Psoas muscle (tissue), 7 donors: ENCODE measurements at regions not wholly inside any gene's neighbourhood (a gene's known extent, or its start where the extent isn't known, plus 50 kb on each side); places are given as distances from the start of the nearest gene placed in this dataset.

Experiments
- ATAC-seq, 4 donors: fragments of 200-7000 bp; cut with Tn5 transposase; one replicate each; pipeline ENCODE4 v1.9.1; 2020; ENCODE audit warnings: moderate library complexity in 3 of 4, mild to moderate bottlenecking in 2 of 4
- DNase-seq, 2 donors: peaks; one replicate each; pipeline ENCODE4 v3.0.0-alpha.2; 2020
- H3K27ac ChIP-seq: fragments of 200-600 bp; one replicate; pipeline ENCODE4 v1.8.0; 2022
- H3K27me3 ChIP-seq, 3 donors: fragments of 200-600 bp in 1 of 3; one replicate each; pipeline versions ENCODE4 v1.6.1 to v1.8.0; 2013 to 2022; ENCODE audit warnings: low read length in 2 of 3, mild to moderate bottlenecking in 2 of 3, moderate library complexity in 1 of 3; ENCODE audit not compliant: insufficient read depth in 3 of 3
- H3K36me3 ChIP-seq, 2 donors: fragments of 200-600 bp in 1 of 2; one replicate each; pipeline versions ENCODE4 v1.6.1 to v1.8.0; 2013 to 2022; ENCODE audit warnings: low read depth in 1 of 2, mild to moderate bottlenecking in 1 of 2, moderate library complexity in 1 of 2; ENCODE audit not compliant: insufficient read depth in 1 of 2
- H3K4me1 ChIP-seq: fragments of 200-600 bp; one replicate; pipeline ENCODE4 v1.8.0; 2022
- H3K4me3 ChIP-seq: fragments of 200-600 bp; one replicate; pipeline ENCODE4 v1.8.0; 2022; ENCODE audit warnings: mild to moderate bottlenecking
- H3K9me3 ChIP-seq: fragments of 200-600 bp; one replicate; pipeline ENCODE4 v1.8.0; 2022
- CTCF ChIP-seq: fragments of 200-600 bp; IDR thresholded peaks from one replicate; pipeline ENCODE4 v1.8.0; 2022; ENCODE audit warnings: antibody characterized with exemption
- WGBS, 3 donors: extraction: QIAGEN DNeasy Blood & Tissue Kit; methylation state at CpG; one replicate each; pipeline versions ENCODE4 v1.1.6 to v1.1.7; 2013; 5-methylcytosine and 5-hydroxymethylcytosine counted together
- intact Hi-C, 2 donors: fragments of 100-400 bp; cut with DNase I; formaldehyde crosslinking; loops; one replicate each; pipeline versions ENCODE4 v1.11.0 to v1.14.2; 2022
- donor health status: healthy with polysubstance abuse.
- donor health status: DM: no; HTN: no; CAD: no; lungs with moderate emphysema.
- donor health status: Bipolar disorder and iron deficiency.
- donor health status: healthy.
- donor health status: DM: yes; HTN: yes; CAD: no.
- donor health status: DM: no; HTN: no; CAD: no.
- donor health status: DM: yes; HTN: yes; CAD: no.

GRCh38 chr5:45800331-45800730, 104.2 kb upstream of the HCN1 start:
- no peak overlapping the region for H3K4me3 ChIP-seq
- no peak overlapping the region for H3K27ac ChIP-seq
- DNase-seq (no peak), ATAC-seq (no peak)
- intact Hi-C loops: no loop called here
- H3K9me3 ChIP-seq: peaks cover 11% of the 10 kb centered on the region
- 53 to 70% (median 61%) methylated on average over 2 of the region's 2 CpGs for WGBS, 3 donors
- no peaks in the 10 kb centered on the region for H3K36me3 ChIP-seq
- H3K27me3 ChIP-seq: no peaks in the 10 kb centered on the region
- H3K4me1 ChIP-seq: no peaks in the 10 kb centered on the region
- no peak for TF ChIP-seq CTCF

- no peaks in the 10 kb centered on the region for H3K27me3 ChIP-seq
- H3K9me3 ChIP-seq: peaks cover 11% of the 10 kb centered on the region
- DNase-seq (no peak), ATAC-seq (no peak)
- no peak overlapping the region for H3K27ac ChIP-seq
- WGBS, 3 donors: 48 to 75% (median 64%) methylated on average over 1 of the region's 1 CpG
- intact Hi-C loops: no loop called here
- no peaks in the 10 kb centered on the region for H3K4me1 ChIP-seq
- no peak overlapping the region for H3K4me3 ChIP-seq
- no peak for TF ChIP-seq CTCF
- no peaks in the 10 kb centered on the region for H3K36me3 ChIP-seq
Observed at GRCh38 chr5:45799388-45799787, 103.2 kb upstream of the HCN1 start.

GRCh38 chr5:45796959-45797553, 100.9 kb upstream of the HCN1 start:
- H3K9me3 ChIP-seq: peaks cover 7% of the 10 kb centered on the region
- no peak for DNase-seq
- no peaks in the 10 kb centered on the region for H3K27me3 ChIP-seq
- H3K4me1 ChIP-seq: no peaks in the 10 kb centered on the region
- H3K36me3 ChIP-seq: no peaks in the 10 kb centered on the region
- no peak for TF ChIP-seq CTCF
- H3K27ac ChIP-seq: no peak overlapping the region
- ATAC-seq: no peak
- H3K4me3 ChIP-seq: no peak overlapping the region
- intact Hi-C loops: no loop called here
- WGBS, 3 donors: 54 to 72% (median 63%) methylated on average over 1 of the region's 1 CpG

GRCh38 chr5:45795458-45795857, 99.3 kb upstream of the HCN1 start:
- no peak for ATAC-seq

More at GRCh38 chr5:45795458-45795857, 99.3 kb upstream of the HCN1 start:
- no peaks in the 10 kb centered on the region for H3K9me3 ChIP-seq
- WGBS, 3 donors: 30 to 39% (median 36%) methylated on average over 1 of the region's 1 CpG
- no peaks in the 10 kb centered on the region for H3K4me1 ChIP-seq
- no peak overlapping the region for H3K27ac ChIP-seq
- no peak for TF ChIP-seq CTCF
- no peaks in the 10 kb centered on the region for H3K36me3 ChIP-seq
- no peak for DNase-seq
- H3K27me3 ChIP-seq: no peaks in the 10 kb centered on the region
- no peak overlapping the region for H3K4me3 ChIP-seq
- intact Hi-C loops: no loop called here
